A549 (cell line): ENCODE measurements at regions not wholly inside any gene's neighbourhood (a gene's known extent, or its start where the extent isn't known, plus 50 kb on each side); places are given as distances from the start of the nearest gene placed in this dataset.

Experiments used
- BHLHE40 ChIP-seq: IDR thresholded peaks from 2 replicates; pipeline ENCODE4 v1.6.1; 2012; ENCODE audit warnings: low read depth, low read length, inconsistent platforms
- CBX8 ChIP-seq: fragments of 200-600 bp; sonication (generic); IDR thresholded peaks from 2 replicates; pipeline ENCODE4 v1.6.1; 2016
- CHD2 ChIP-seq: fragments of 150-350 bp; IDR thresholded peaks from 2 replicates; pipeline ENCODE4 v1.6.1; 2014; ENCODE audit warnings: low read length; ENCODE audit not compliant: partially characterized antibody
- CTCF ChIP-seq: fragments of >200 bp; sonication (Bioruptor Twin); formaldehyde crosslinking; IDR thresholded peaks from 3 replicates; pipeline ENCODE4 v1.5.1; 2016
- EHF ChIP-seq: fragments of 250-450 bp; sonication (Bioruptor Pico); IDR thresholded peaks from 2 replicates; pipeline ENCODE4 v1.5.0; 2020; ENCODE audit warnings: mild to moderate bottlenecking
- ELK1 ChIP-seq: fragments of 150-350 bp; IDR thresholded peaks from 2 replicates; pipeline ENCODE4 v1.6.1; 2014; ENCODE audit warnings: low read depth, mild to moderate bottlenecking, low read length
- EP300 ChIP-seq, 2 experiments: fragments of >200 bp; sonication (Bioruptor Twin); formaldehyde crosslinking; IDR thresholded peaks; 2 replicates in 1 of 2; 3 replicates in 1 of 2; pipeline ENCODE4 v1.6.1; 2016 to 2017
- ESRRA ChIP-seq: fragments of 150-350 bp; IDR thresholded peaks from 2 replicates; pipeline ENCODE4 v1.6.1; 2014; ENCODE audit warnings: mild to moderate bottlenecking, low read length, borderline replicate concordance
- FOSB ChIP-seq: fragments of 250-450 bp; sonication (Bioruptor Pico); IDR thresholded peaks from 2 replicates; pipeline ENCODE4 v1.5.0; 2020; ENCODE audit warnings: mild to moderate bottlenecking, moderate library complexity
- FOSL2 ChIP-seq, 2 experiments: fragments of 450-650 bp in 1 of 2; fragments of >200 bp in 1 of 2; sonication (Bioruptor Twin) in 1 of 2; formaldehyde crosslinking; IDR thresholded peaks; 2 replicates each; pipeline versions ENCODE4 v1.5.0 to v1.6.1; 2016 to 2020; ENCODE audit warnings: mild to moderate bottlenecking in 1 of 2, moderate library complexity in 1 of 2
- FOXS1 ChIP-seq: fragments of 250-450 bp; sonication (Bioruptor Pico); IDR thresholded peaks from 2 replicates; pipeline ENCODE4 v1.5.0; 2020; ENCODE audit warnings: mild to moderate bottlenecking, moderate library complexity
- GATA3 ChIP-seq: IDR thresholded peaks from 2 replicates; pipeline ENCODE4 v1.6.1; 2012; ENCODE audit warnings: borderline replicate concordance
- HOXA7 ChIP-seq: fragments of 250-450 bp; sonication (Bioruptor Pico); IDR thresholded peaks from 2 replicates; pipeline ENCODE4 v1.5.0; 2020; ENCODE audit warnings: mild to moderate bottlenecking, moderate library complexity
- HOXB13 ChIP-seq: fragments of 250-450 bp; sonication (Bioruptor Pico); IDR thresholded peaks from 2 replicates; pipeline ENCODE4 v1.5.0; 2020; ENCODE audit warnings: low read depth, mild to moderate bottlenecking, moderate library complexity
- HOXB5 ChIP-seq: fragments of 250-450 bp; sonication (Bioruptor Pico); IDR thresholded peaks from 2 replicates; pipeline ENCODE4 v1.5.0; 2020; ENCODE audit warnings: mild to moderate bottlenecking, moderate library complexity
- JUN ChIP-seq, 2 experiments: fragments of >200 bp; sonication (Bioruptor Twin); formaldehyde crosslinking; IDR thresholded peaks; 2 replicates in 1 of 2; 3 replicates in 1 of 2; pipeline ENCODE4 v1.6.1; 2016 to 2017
- MAFK ChIP-seq: fragments of 450-650 bp; IDR thresholded peaks from 2 replicates; pipeline ENCODE4 v1.6.1; 2014; ENCODE audit not compliant: partially characterized antibody
- MAX ChIP-seq: IDR thresholded peaks from 2 replicates; pipeline ENCODE4 v1.6.1; 2012
- MYC ChIP-seq: IDR thresholded peaks from 2 replicates; pipeline ENCODE4 v1.6.1; 2012; ENCODE audit warnings: mild to moderate bottlenecking, inconsistent platforms, low read length, improper control_type of control experiment, borderline replicate concordance
- NFE2L2 ChIP-seq: fragments of 150-350 bp; conservative IDR thresholded peaks from 2 replicates; pipeline ENCODE4 v1.6.1; 2014; ENCODE audit warnings: low read length
- NPAS2 ChIP-seq: fragments of 250-450 bp; sonication (Bioruptor Pico); IDR thresholded peaks from 2 replicates; pipeline ENCODE4 v1.8.0; 2022; ENCODE audit warnings: mild to moderate bottlenecking, moderate library complexity, borderline replicate concordance
- PBX3 ChIP-seq: IDR thresholded peaks from 2 replicates; pipeline ENCODE4 v1.6.1; 2012
- PHF8 ChIP-seq: fragments of 200-600 bp; sonication (generic); IDR thresholded peaks from 2 replicates; pipeline ENCODE4 v1.6.1; 2016; ENCODE audit warnings: low read depth, mild to moderate bottlenecking, antibody characterized with exemption, moderate library complexity, borderline replicate concordance
- POLR2A ChIP-seq: IDR thresholded peaks from 2 replicates; pipeline ENCODE4 v1.6.1; 2012; ENCODE audit warnings: mild to moderate bottlenecking, low read length
- POLR2AphosphoS2 ChIP-seq: conservative IDR thresholded peaks from 2 replicates; pipeline ENCODE4 v1.6.1; 2012; ENCODE audit warnings: low read length, improper control_type of control experiment, inconsistent platforms
- RAD21 ChIP-seq, 2 experiments: fragments of >200 bp in 1 of 2; sonication (Bioruptor Twin) in 1 of 2; formaldehyde crosslinking in 1 of 2; IDR thresholded peaks in 1 of 2; conservative IDR thresholded peaks in 1 of 2; 2 replicates in 1 of 2; 3 replicates in 1 of 2; pipeline ENCODE4 v1.6.1; 2012 to 2018; ENCODE audit warnings: inconsistent platforms in 1 of 2
- RARB ChIP-seq: fragments of 250-450 bp; sonication (Bioruptor Pico); IDR thresholded peaks from 2 replicates; pipeline ENCODE4 v1.8.0; 2021; ENCODE audit warnings: mild to moderate bottlenecking, moderate library complexity
- REST ChIP-seq: fragments of 200-600 bp; sonication (generic); IDR thresholded peaks from 2 replicates; pipeline ENCODE4 v1.6.1; 2016; ENCODE audit warnings: antibody characterized with exemption, mild to moderate bottlenecking, moderate library complexity
- RFX5 ChIP-seq: fragments of 450-650 bp; IDR thresholded peaks from 2 replicates; pipeline ENCODE4 v1.7.1; 2014; ENCODE audit warnings: antibody characterized with exemption, mild to moderate bottlenecking, moderate library complexity
- RNF2 ChIP-seq: fragments of 200-600 bp; sonication (generic); IDR thresholded peaks from 2 replicates; pipeline ENCODE4 v1.6.1; 2016; ENCODE audit warnings: low read depth, mild to moderate bottlenecking, antibody characterized with exemption, moderate library complexity, borderline replicate concordance
- SMC3 ChIP-seq: fragments of >200 bp; sonication (Bioruptor Twin); formaldehyde crosslinking; IDR thresholded peaks from 3 replicates; pipeline ENCODE4 v1.6.1; 2018; ENCODE audit warnings: inconsistent platforms
- TFCP2L1 ChIP-seq: fragments of 250-450 bp; sonication (Bioruptor Pico); IDR thresholded peaks from 2 replicates; pipeline ENCODE4 v1.5.0; 2021; ENCODE audit warnings: mild to moderate bottlenecking
- TP53 ChIP-seq: fragments of 250-450 bp; sonication (Bioruptor Pico); IDR thresholded peaks from 2 replicates; pipeline ENCODE4 v1.5.0; 2021; ENCODE audit warnings: mild to moderate bottlenecking, moderate library complexity
- ZC3H11A ChIP-seq: fragments of 450-650 bp; IDR thresholded peaks from 2 replicates; pipeline ENCODE4 v1.6.1; 2014; ENCODE audit warnings: antibody characterized with exemption, mild to moderate bottlenecking
- ZFP36 ChIP-seq: fragments of 450-650 bp; IDR thresholded peaks from 2 replicates; pipeline ENCODE4 v1.6.1; 2014; ENCODE audit warnings: borderline replicate concordance; ENCODE audit not compliant: partially characterized antibody
- ZSCAN20 ChIP-seq: fragments of 250-450 bp; sonication (Bioruptor Pico); IDR thresholded peaks from 2 replicates; pipeline ENCODE4 v1.8.0; 2022; ENCODE audit warnings: mild to moderate bottlenecking, moderate library complexity

GRCh38 chr20:22379472-22379871, 204.9 kb downstream of the FOXA2 start (continued):
- TF ChIP-seq TFCP2L1: no peak
- TF ChIP-seq HOXB5 (CRISPR knock-in tag): no peak
- TF ChIP-seq ZFP36: no peak
- TF ChIP-seq CBX8: no peak
- no peak for TF ChIP-seq MAFK
- TF ChIP-seq ZSCAN20 (CRISPR knock-in tag): no peak
- no peak for TF ChIP-seq HOXB13
- no peak for TF ChIP-seq TP53
- no peak for TF ChIP-seq RNF2
- TF ChIP-seq POLR2A: no peak
- TF ChIP-seq PHF8: no peak
- TF ChIP-seq HOXA7 (CRISPR knock-in tag): no peak
- TF ChIP-seq CHD2: no peak
- peak; percentile 51 for TF ChIP-seq MAX
- TF ChIP-seq FOSL2 (IDR thresholded peaks at IDR 0.05): peak; percentile 50; the same call in 1 of the 2 replicates
- peak; percentile 48; the same call in 1 of the 2 replicates for TF ChIP-seq FOSL2 (CRISPR knock-in tag; IDR thresholded peaks at IDR 0.05)
- no peak; a peak in 1 of 5 replicates for TF ChIP-seq EP300 (IDR thresholded peaks at IDR 0.05)
- peak; percentile 43; the same call in 1 of the 2 replicates for TF ChIP-seq GATA3
- TF ChIP-seq RFX5: no peak
- peak in 1 of 2 experiments; percentile 19; a peak in 1 of 5 replicates for TF ChIP-seq RAD21 (conservative IDR thresholded peaks at IDR 0.05 in 1 of 2, IDR thresholded peaks at IDR 0.05 in 1 of 2)
- TF ChIP-seq REST: no peak
- TF ChIP-seq NFE2L2: no peak
- no peak for TF ChIP-seq BHLHE40
- TF ChIP-seq ELK1: no peak
- TF ChIP-seq ESRRA: no peak
- peak in 1 of 2 experiments; percentile 33; a peak in 1 of 5 replicates for TF ChIP-seq JUN (IDR thresholded peaks at IDR 0.05)
- TF ChIP-seq PBX3: no peak
- no peak for TF ChIP-seq POLR2AphosphoS2
- TF ChIP-seq EHF (CRISPR knock-in tag): no peak
- no peak for TF ChIP-seq FOSB
- TF ChIP-seq NPAS2 (CRISPR knock-in tag): no peak
- TF ChIP-seq CTCF: no peak
- no peak; the same call in 2 of the 3 replicates for TF ChIP-seq SMC3
- TF ChIP-seq RARB (CRISPR knock-in tag): no peak
- TF ChIP-seq MYC: no peak
- no peak for TF ChIP-seq ZC3H11A
- TF ChIP-seq FOXS1 (CRISPR knock-in tag): no peak
